ENCODE measurements at regions not wholly inside any gene's neighbourhood (a gene's known extent, or its start where the extent isn't known, plus 50 kb on each side); places are given as distances from the start of the nearest gene placed in this dataset.

DNA sequence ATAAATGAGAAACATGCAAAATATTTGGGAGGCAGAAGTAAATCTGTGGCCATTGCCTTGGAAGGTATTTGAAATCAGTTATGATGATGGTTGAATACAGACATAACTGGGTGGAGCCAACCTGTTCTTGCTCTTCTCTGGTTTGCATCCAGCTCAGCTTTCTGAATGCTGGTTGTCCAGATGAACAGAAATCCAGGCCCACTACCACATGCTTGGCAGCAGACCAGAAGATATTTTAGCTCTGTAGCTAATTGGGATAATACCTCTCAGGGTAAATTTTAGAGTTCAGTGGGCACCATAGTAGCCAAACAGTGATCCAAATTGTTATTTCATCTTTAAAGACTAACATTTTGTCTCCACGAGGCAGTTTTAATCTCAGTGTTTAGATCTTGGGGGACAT, 308.3 kb downstream of the RAB38 start:
- TF ChIP-seq, protein P1, sequence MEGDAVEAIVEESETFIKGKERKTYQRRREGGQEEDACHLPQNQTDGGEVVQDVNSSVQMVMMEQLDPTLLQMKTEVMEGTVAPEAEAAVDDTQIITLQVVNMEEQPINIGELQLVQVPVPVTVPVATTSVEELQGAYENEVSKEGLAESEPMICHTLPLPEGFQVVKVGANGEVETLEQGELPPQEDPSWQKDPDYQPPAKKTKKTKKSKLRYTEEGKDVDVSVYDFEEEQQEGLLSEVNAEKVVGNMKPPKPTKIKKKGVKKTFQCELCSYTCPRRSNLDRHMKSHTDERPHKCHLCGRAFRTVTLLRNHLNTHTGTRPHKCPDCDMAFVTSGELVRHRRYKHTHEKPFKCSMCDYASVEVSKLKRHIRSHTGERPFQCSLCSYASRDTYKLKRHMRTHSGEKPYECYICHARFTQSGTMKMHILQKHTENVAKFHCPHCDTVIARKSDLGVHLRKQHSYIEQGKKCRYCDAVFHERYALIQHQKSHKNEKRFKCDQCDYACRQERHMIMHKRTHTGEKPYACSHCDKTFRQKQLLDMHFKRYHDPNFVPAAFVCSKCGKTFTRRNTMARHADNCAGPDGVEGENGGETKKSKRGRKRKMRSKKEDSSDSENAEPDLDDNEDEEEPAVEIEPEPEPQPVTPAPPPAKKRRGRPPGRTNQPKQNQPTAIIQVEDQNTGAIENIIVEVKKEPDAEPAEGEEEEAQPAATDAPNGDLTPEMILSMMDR (IDR thresholded peaks at IDR 0.05) = no peak
- DNase-seq (ENCODE audit: low spot score) = no peak
- ATAC-seq (ENCODE audit: low FRiP score) = no peak

DNA sequence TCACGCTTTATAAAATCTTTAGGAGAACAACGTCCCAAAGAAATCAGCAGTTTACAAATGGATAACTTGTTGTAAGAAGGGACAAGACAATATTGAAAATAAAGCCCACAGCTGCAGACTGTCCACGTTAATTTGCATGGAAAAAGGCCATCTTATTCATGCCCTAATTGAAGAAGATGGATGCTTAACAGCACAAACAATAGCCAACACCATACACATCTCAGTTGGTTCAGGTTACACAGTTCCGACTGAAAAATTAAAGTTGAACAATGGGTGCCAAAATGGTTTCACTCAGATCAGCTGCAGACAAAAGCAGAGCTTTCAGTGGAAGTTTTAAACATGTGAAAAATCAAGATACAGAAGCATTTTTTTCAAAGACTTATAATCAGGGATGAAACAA, 314.2 kb downstream of the RAB38 start:
- DNase-seq (ENCODE audit: low spot score) (no peak), ATAC-seq (ENCODE audit: low FRiP score) (no peak)
- TF ChIP-seq, protein P1 (IDR thresholded peaks at IDR 0.05) = no peak

DNA sequence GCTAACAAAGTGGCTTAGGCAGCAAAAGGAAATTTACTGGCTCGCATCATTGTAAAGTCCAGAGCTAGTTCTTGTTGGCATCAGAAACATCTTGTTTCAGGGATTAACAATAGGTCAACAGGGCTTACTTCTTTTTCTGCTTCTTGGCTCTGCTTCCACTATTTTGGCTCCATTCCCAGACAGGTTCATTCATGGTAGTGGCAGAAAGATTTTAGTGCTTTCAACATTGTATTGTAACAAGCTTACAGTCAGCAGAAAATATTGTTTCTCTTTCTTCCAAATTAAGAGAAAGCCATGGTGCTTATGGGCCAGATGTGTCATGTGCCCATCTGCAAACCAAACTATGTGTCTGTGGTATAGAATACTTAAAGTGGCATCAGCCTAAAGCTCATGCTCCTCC, 315.6 kb downstream of the RAB38 start:
- ATAC-seq (ENCODE audit: low FRiP score) (no peak), DNase-seq (ENCODE audit: low spot score) (no peak)
- TF ChIP-seq, protein P1 (IDR thresholded peaks at IDR 0.05) = no peak

DNA sequence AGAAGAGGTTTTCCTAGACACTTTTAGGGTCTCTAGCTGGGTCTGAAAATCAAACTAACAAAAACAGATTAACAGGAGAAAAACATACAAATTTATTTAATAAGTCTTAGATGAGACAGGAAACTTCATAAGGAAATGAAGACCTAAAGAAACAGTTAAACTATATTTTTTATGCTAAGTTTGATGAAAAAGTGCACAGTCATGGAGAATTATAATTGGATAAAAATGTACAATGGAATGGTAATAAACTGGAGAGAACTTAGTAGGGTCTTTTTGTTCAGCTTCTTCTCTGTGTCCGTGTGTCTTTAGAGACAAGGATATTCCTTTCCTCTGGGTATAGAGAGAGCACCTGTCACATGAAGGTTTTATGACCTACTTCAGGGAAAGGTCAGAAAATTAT, 323.4 kb downstream of the RAB38 start:
- ATAC-seq (ENCODE audit: low FRiP score) (no peak), DNase-seq (ENCODE audit: low spot score) (no peak)
- TF ChIP-seq, protein P1 (IDR thresholded peaks at IDR 0.05) = no peak

DNA sequence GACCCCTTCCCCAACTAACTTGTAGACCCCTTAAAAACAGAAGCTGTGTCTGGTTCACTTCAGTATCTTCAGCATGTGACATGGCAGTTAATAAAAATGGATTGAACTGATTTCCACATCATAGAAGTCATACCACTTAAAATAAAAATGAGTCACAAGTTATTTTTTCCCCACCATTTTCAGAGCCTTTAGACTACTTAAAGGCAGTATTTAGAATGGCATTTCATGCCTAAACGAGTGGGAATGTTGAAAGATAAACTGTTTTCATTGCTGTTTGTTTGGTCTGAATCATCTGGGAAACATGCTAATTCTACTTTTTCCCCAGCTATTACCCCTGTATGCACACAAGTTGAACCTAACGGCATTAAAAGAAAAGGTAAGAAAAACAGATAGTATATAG, 324.0 kb downstream of the RAB38 start:
- ATAC-seq (ENCODE audit: low FRiP score) (no peak), DNase-seq (ENCODE audit: low spot score) (no peak)
- TF ChIP-seq, protein P1 (IDR thresholded peaks at IDR 0.05) = no peak

DNA sequence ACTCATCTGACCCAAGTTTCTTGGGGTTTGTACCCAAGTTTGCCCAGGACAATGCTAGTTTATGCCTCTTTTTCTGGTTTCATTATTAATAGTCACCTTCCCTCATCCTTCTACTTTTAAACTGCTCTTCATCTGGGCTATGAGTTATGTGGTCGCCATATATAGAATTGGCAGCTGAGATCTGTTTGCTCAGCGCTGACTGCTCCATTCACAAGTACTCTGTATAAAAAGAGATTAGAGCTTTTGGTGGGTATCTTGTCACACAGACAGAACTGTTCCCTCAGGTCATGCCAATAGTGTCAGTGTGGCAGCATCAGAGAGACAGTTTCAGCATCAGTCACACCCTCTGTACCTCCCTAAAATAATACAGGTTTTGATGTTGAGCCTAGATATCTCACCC, 326.0 kb downstream of the RAB38 start:
- ATAC-seq (ENCODE audit: low FRiP score) = no peak
- DNase-seq (ENCODE audit: low spot score) = no peak
- TF ChIP-seq, protein P1 (IDR thresholded peaks at IDR 0.05) = no peak

DNA sequence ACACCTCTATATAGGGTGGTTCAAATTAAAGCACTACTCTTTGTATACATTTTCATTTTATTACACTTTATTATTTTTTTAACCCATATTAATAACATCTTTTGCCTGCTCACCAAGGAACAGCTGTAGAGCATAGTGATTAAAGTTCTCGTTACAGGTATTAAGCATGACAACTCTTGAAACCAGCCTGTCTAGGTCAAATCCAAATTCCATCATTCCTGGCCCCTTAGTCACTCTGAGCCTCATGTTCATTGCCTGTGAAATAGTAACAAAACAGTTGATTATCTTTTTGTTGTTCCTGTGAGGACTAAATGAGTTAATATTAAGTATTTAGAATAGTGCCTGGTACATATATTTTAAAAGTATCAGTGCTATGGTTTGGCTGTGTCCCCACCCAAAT, 334.5 kb downstream of the RAB38 start:
- DNase-seq (ENCODE audit: low spot score) = no peak
- ATAC-seq (ENCODE audit: low FRiP score) = no peak
- TF ChIP-seq, protein P1 (IDR thresholded peaks at IDR 0.05) = no peak
